Fibroblast of mammary gland (primary cell): ENCODE measurements at regions not wholly inside any gene's neighbourhood (a gene's known extent, or its start where the extent isn't known, plus 50 kb on each side); places are given as distances from the start of the nearest gene placed in this dataset.
A peak's percentile ranks its signal among the peaks of the same experiment; 100 is the strongest.

Source experiments
- DNase-seq: peaks from one replicate; pipeline ENCODE4 v3.0.0-alpha.2; 2010; ENCODE audit warnings: low read depth
- H3K4me3 ChIP-seq: 2 replicates; pipeline ENCODE4 v1.5.1; 2011; ENCODE audit warnings: low read depth, mild to moderate bottlenecking, low read length, moderate library complexity; ENCODE audit not compliant: control insufficient read depth
- CTCF ChIP-seq: conservative IDR thresholded peaks from 2 replicates; pipeline ENCODE4 v1.5.1; 2011; ENCODE audit warnings: low read depth, low read length, inconsistent platforms; ENCODE audit not compliant: control insufficient read depth, insufficient read depth

- TF ChIP-seq CTCF, result no peak
- DNase-seq, result peak; percentile 81
- H3K4me3 ChIP-seq, result no peak overlapping the region
These were observed 226.2 kb downstream of the ASXL3 start for GRCh38 chr18:33804258-33804657.

GRCh38 chr18:33803636-33804035, 225.6 kb downstream of the ASXL3 start:
- DNase-seq, result no peak
- no peak overlapping the region for H3K4me3 ChIP-seq
- no peak for TF ChIP-seq CTCF

- DNase-seq, result no peak
These were observed 224.9 kb downstream of the ASXL3 start for GRCh38 chr18:33802955-33803354.

More at GRCh38 chr18:33802955-33803354, 224.9 kb downstream of the ASXL3 start:
- H3K4me3 ChIP-seq, result no peak overlapping the region
- no peak for TF ChIP-seq CTCF
